Smooth muscle cell (in vitro differentiated cells): ENCODE measurements at regions not wholly inside any gene's neighbourhood (a gene's known extent, or its start where the extent isn't known, plus 50 kb on each side); places are given as distances from the start of the nearest gene placed in this dataset.

Experiments
- DNase-seq: peaks from one replicate; lab custom pipeline; 2025; ENCODE audit not compliant: unreplicated experiment; lab: John Stamatoyannopoulos, UW
- H2AFZ ChIP-seq: fragments of 200-600 bp; sonication (generic); 2 replicates; pipeline ENCODE4 v1.6.0; 2016; ENCODE audit warnings: antibody characterized with exemption, low read depth, mild to moderate bottlenecking
- H3F3A ChIP-seq: fragments of 200-600 bp; sonication (generic); 2 replicates; pipeline ENCODE4 v1.6.0; 2017; ENCODE audit warnings: antibody characterized with exemption, low read depth
- H3K27ac ChIP-seq: fragments of 200-600 bp; sonication (generic); 2 replicates; pipeline ENCODE4 v1.5.1; 2016; ENCODE audit warnings: low read depth, mild to moderate bottlenecking
- H3K27me3 ChIP-seq: fragments of 200-600 bp; sonication (generic); 2 replicates; pipeline ENCODE4 v1.6.1; 2016; ENCODE audit warnings: low read depth, mild to moderate bottlenecking
- H3K36me3 ChIP-seq: fragments of 200-600 bp; sonication (generic); 2 replicates; pipeline ENCODE4 v1.5.1; 2016; ENCODE audit warnings: low read depth
- H3K4me1 ChIP-seq: fragments of 200-600 bp; sonication (generic); 2 replicates; pipeline ENCODE4 v1.5.1; 2016; ENCODE audit warnings: low read depth
- H3K4me2 ChIP-seq: fragments of 200-600 bp; sonication (generic); 2 replicates; pipeline ENCODE4 v1.6.0; 2016; ENCODE audit warnings: mild to moderate bottlenecking
- H3K4me3 ChIP-seq: fragments of 200-600 bp; sonication (generic); 2 replicates; pipeline ENCODE4 v1.5.1; 2016; ENCODE audit warnings: mild to moderate bottlenecking
- H3K79me2 ChIP-seq: fragments of 200-600 bp; sonication (generic); 2 replicates; pipeline ENCODE4 v1.6.0; 2016; ENCODE audit warnings: low read depth, mild to moderate bottlenecking
- H3K9ac ChIP-seq: fragments of 200-600 bp; sonication (generic); 2 replicates; pipeline ENCODE4 v1.6.0; 2016; ENCODE audit warnings: low read depth
- H3K9me3 ChIP-seq: fragments of 200-600 bp; sonication (generic); replicated peaks from 2 replicates; pipeline ENCODE4 v1.5.1; 2016; ENCODE audit warnings: low read depth
- H4K20me1 ChIP-seq: fragments of 200-600 bp; sonication (generic); 2 replicates; pipeline ENCODE4 v1.6.0; 2016; ENCODE audit warnings: low read depth
- WGBS: methylation state at CpG from one replicate; pipeline ENCODE4 v1.1.7; 2016; ENCODE audit warnings: low lambda C conversion rate; 5-methylcytosine and 5-hydroxymethylcytosine counted together
- TF ChIP-seq, protein P1 (sequence below): fragments of 200-600 bp; sonication (generic); IDR thresholded peaks from 2 replicates; pipeline ENCODE4 v1.5.1; 2017; ENCODE audit warnings: borderline replicate concordance, mild to moderate bottlenecking, antibody characterized with exemption; ENCODE audit not compliant: insufficient read depth, poor library complexity, severe bottlenecking

DNA sequence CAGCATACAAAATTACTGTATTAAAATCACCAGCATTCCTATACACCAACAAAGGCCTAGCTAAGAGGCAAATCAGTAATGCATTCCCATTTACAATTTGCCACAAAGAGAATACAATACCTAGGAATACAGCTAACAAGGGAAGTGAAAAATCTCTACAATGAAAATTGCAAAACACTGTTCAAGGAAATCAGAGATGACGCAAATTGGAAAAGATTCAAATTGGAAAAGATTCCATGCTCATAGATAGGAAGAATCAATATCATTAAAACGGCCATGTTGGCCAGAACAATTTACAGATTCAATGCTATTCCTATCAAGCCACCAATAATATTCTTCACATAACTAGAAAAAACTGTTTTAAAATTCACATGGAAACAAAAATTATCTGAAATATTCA, 123.0 kb upstream of the ANO5 start:
- H3K36me3 ChIP-seq = no peaks in the 10 kb centered on the region
- H2AFZ ChIP-seq = no peak overlapping the region
- no peaks in the 10 kb centered on the region for H3F3A ChIP-seq
- no peaks in the 10 kb centered on the region for H3K4me1 ChIP-seq
- H3K27ac ChIP-seq = no peak overlapping the region
- H3K4me2 ChIP-seq = no peak overlapping the region
- TF ChIP-seq, protein P1, sequence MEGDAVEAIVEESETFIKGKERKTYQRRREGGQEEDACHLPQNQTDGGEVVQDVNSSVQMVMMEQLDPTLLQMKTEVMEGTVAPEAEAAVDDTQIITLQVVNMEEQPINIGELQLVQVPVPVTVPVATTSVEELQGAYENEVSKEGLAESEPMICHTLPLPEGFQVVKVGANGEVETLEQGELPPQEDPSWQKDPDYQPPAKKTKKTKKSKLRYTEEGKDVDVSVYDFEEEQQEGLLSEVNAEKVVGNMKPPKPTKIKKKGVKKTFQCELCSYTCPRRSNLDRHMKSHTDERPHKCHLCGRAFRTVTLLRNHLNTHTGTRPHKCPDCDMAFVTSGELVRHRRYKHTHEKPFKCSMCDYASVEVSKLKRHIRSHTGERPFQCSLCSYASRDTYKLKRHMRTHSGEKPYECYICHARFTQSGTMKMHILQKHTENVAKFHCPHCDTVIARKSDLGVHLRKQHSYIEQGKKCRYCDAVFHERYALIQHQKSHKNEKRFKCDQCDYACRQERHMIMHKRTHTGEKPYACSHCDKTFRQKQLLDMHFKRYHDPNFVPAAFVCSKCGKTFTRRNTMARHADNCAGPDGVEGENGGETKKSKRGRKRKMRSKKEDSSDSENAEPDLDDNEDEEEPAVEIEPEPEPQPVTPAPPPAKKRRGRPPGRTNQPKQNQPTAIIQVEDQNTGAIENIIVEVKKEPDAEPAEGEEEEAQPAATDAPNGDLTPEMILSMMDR = no peak
- H3K4me3 ChIP-seq = no peak overlapping the region
- 81% methylated on average over 2 of the region's 2 CpGs for WGBS
- no peaks in the 10 kb centered on the region for H3K9me3 ChIP-seq
- no peak overlapping the region for H3K9ac ChIP-seq
- H4K20me1 ChIP-seq = no peaks in the 10 kb centered on the region
- H3K79me2 ChIP-seq = no peaks in the 10 kb centered on the region
- H3K27me3 ChIP-seq = no peaks in the 10 kb centered on the region
- DNase-seq = no peak

DNA sequence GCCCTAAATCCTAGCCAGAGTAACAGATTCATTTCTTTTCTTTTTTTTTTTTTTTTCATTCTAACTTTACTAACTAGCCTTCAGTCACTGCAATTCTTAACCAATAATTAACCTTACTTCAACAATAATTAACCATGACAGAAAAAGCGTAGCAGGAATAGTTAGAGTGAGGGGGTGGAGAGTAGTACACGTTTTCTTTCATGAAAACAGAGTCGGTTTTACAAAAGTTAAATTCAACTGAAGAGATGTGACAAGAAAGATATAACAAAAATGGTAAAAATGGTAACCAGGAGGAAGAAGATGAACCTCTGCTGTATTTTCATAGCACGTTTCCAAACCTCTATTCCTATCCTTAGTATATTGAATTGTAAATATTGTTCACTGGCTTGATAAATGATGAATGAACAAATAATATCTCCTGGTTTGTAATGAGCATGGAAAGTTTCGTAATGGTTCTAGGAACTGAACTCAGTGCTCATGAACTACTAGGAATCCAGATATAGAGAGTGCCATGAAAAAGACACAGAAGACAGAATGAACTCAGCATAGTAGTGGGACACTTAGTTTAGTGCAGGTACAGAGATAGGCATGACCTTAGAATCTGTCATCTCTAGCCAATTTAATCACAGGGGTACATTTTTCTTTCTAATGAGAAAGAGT, 116.5 kb upstream of the ANO5 start:
- WGBS = 79% methylated on average over 5 of the region's 5 CpGs

DNA sequence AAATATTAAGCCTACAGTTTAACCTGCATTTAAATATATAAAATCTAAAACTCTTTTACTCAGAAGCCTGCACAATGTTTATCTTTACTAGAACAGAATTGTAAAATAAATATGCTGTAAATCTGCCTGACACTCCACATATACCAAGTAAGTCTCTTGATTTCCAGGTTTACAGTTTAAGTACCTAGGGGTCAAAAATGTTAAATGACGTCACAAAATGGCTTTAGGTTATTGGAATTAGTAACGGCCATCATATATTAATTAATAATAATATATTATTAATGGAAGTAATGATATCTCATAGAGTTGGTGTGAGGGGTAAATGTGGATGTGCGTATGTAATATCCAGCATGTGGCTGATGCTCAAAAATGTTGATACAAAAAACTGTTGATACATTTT, 114.8 kb upstream of the ANO5 start:
- no peak overlapping the region for H3K27ac ChIP-seq
- no peaks in the 10 kb centered on the region for H3K79me2 ChIP-seq
- H3K9me3 ChIP-seq = no peaks in the 10 kb centered on the region
- no peaks in the 10 kb centered on the region for H3K4me1 ChIP-seq
- no peaks in the 10 kb centered on the region for H3K36me3 ChIP-seq
- DNase-seq = no peak
- H3K9ac ChIP-seq = no peak overlapping the region
- 73% methylated on average over 3 of the region's 3 CpGs for WGBS
- H4K20me1 ChIP-seq = no peaks in the 10 kb centered on the region
- H3F3A ChIP-seq = no peaks in the 10 kb centered on the region
- no peak overlapping the region for H2AFZ ChIP-seq
- TF ChIP-seq, protein P1 = no peak
- no peak overlapping the region for H3K4me3 ChIP-seq
- H3K4me2 ChIP-seq = no peak overlapping the region
- H3K27me3 ChIP-seq = no peaks in the 10 kb centered on the region

More for the DNA sequence above, 116.5 kb upstream of the ANO5 start:
- Histone ChIP-seq H3K27ac (no peak overlapping the region), H3K4me3 (no peak overlapping the region), H4K20me1 (no peaks in the 10 kb centered on the region), H3K9ac (no peak overlapping the region), H3K4me1 (no peaks in the 10 kb centered on the region), H3K36me3 (no peaks in the 10 kb centered on the region), H3K27me3 (no peaks in the 10 kb centered on the region), H3K4me2 (no peak overlapping the region), H3K9me3 (no peaks in the 10 kb centered on the region), H2AFZ (no peak overlapping the region), H3K79me2 (no peaks in the 10 kb centered on the region), H3F3A (no peaks in the 10 kb centered on the region)
- TF ChIP-seq, protein P1 = no peak
- no peak for DNase-seq
